Stimulated activated CD4-positive, alpha-beta T cell treated with anti-CD3 and anti-CD28 coated beads, Interleukin-4, amount 100 ng/mL, for 48 hours (primary cell): ENCODE measurements at regions not wholly inside any gene's neighbourhood (a gene's known extent, or its start where the extent isn't known, plus 50 kb on each side); places are given as distances from the start of the nearest gene placed in this dataset.

Experiments
- DNase-seq, 2 donors: peaks; one replicate each; pipeline ENCODE4 v3.0.0-alpha.2; 2020; ENCODE audit warnings: low read depth in 2 of 2

- DNase-seq: no peak
These were observed 101.5 kb upstream of the CDH11 start for GRCh38 chr16:65223335-65223734.

GRCh38 chr16:65222536-65222935 lies 100.7 kb upstream of the CDH11 start:
- no peak for DNase-seq

GRCh38 chr16:65222049-65222448 lies 100.2 kb upstream of the CDH11 start:
- DNase-seq: no peak

- no peak for DNase-seq
These were observed 97.9 kb upstream of the CDH11 start for GRCh38 chr16:65219786-65220185.

- DNase-seq: no peak
These were observed 96.5 kb upstream of the CDH11 start for GRCh38 chr16:65218348-65218747.

GRCh38 chr16:65213866-65214595 lies 92.2 kb upstream of the CDH11 start:
- DNase-seq: no peak

- DNase-seq: no peak
These were observed 90.9 kb upstream of the CDH11 start for GRCh38 chr16:65212791-65213190.

GRCh38 chr16:65212240-65212639 lies 90.4 kb upstream of the CDH11 start:
- no peak for DNase-seq

GRCh38 chr16:65202461-65202860 lies 80.6 kb upstream of the CDH11 start:
- DNase-seq: no peak

GRCh38 chr16:65201511-65201910 lies 79.6 kb upstream of the CDH11 start:
- DNase-seq: no peak

GRCh38 chr16:65200857-65201256 lies 79.0 kb upstream of the CDH11 start:
- no peak for DNase-seq

- no peak for DNase-seq
These were observed 78.4 kb upstream of the CDH11 start for GRCh38 chr16:65200156-65200773.

- DNase-seq: no peak
These were observed 74.7 kb upstream of the CDH11 start for GRCh38 chr16:65196420-65197075.

GRCh38 chr16:65195998-65196397 lies 74.1 kb upstream of the CDH11 start:
- DNase-seq: no peak

GRCh38 chr16:65185241-65185778 lies 63.4 kb upstream of the CDH11 start:
- no peak for DNase-seq

- no peak for DNase-seq
These were observed 59.3 kb upstream of the CDH11 start for GRCh38 chr16:65181071-65181561.

- no peak for DNase-seq
These were observed 56.3 kb upstream of the CDH11 start for GRCh38 chr16:65178151-65178550.

GRCh38 chr16:65176603-65177002 lies 54.7 kb upstream of the CDH11 start:
- no peak for DNase-seq

GRCh38 chr16:65172356-65172755 lies 50.5 kb upstream of the CDH11 start:
- no peak for DNase-seq
